Adrenal gland (tissue), 5 donors: ENCODE measurements at regions not wholly inside any gene's neighbourhood (a gene's known extent, or its start where the extent isn't known, plus 50 kb on each side); places are given as distances from the start of the nearest gene placed in this dataset.

ENCODE experiments used
- CTCF ChIP-seq, 6 experiments: fragments of 450-650 bp in 4 of 6; fragments of 200-600 bp in 2 of 6; sonication (generic) in 1 of 6; IDR thresholded peaks; 1 replicate in 5 of 6; 2 replicates in 1 of 6; pipeline versions ENCODE4 v1.5.1 to v1.8.0; 2016 to 2021; ENCODE audit warnings: antibody characterized with exemption in 6 of 6, mild to moderate bottlenecking in 2 of 6, moderate library complexity in 1 of 6
- POLR2A ChIP-seq, 2 donors: fragments of 450-650 bp; IDR thresholded peaks; one replicate each; pipeline ENCODE4 v1.6.1; 2017; ENCODE audit warnings: antibody characterized with exemption in 2 of 2, mild to moderate bottlenecking in 2 of 2, moderate library complexity in 1 of 2
- donor health status: DM: no; HTN: no; CAD: no.

GRCh38 chr6:164184410-164184809 is 769.9 kb downstream of the QKI start:
- no peak for TF ChIP-seq CTCF (IDR thresholded peaks at IDR 0.05)
- TF ChIP-seq POLR2A (IDR thresholded peaks at IDR 0.05): no peak
